ENCODE measurements at regions not wholly inside any gene's neighbourhood (a gene's known extent, or its start where the extent isn't known, plus 50 kb on each side); places are given as distances from the start of the nearest gene placed in this dataset.

- no peak overlapping the region for H3K4me3 ChIP-seq (ENCODE audit: low read length)
- H3K27ac ChIP-seq (ENCODE audit: low read length), result no peak overlapping the region
- no peaks in the 10 kb centered on the region for H3K27me3 ChIP-seq (ENCODE audit: low read length)
- H3K4me1 ChIP-seq (ENCODE audit: low read length), result no peaks in the 10 kb centered on the region
- no peak overlapping the region for H3K9ac ChIP-seq (ENCODE audit: low read length)
- H2AFZ ChIP-seq (ENCODE audit: low read length), result no peak overlapping the region
- H3K9me2 ChIP-seq (replicated peaks; ENCODE audit: insufficient read depth, low read length), result no peaks in the 10 kb centered on the region
- no peak overlapping the region for H3K4me2 ChIP-seq (ENCODE audit: low read depth, low read length, poor library complexity, severe bottlenecking)
- DNase-seq, result no peak
- H3K36me3 ChIP-seq (ENCODE audit: insufficient read depth, low read length), result no peaks in the 10 kb centered on the region
- H3K79me2 ChIP-seq (ENCODE audit: low read length), result no peaks in the 10 kb centered on the region
- no peaks in the 10 kb centered on the region for H4K20me1 ChIP-seq (ENCODE audit: insufficient read depth, low read depth, low read length)
- 0 out of 2 replicates have a peak, but pooled peaks cover 4% of the 10 kb centered on the region for H3K9me3 ChIP-seq (ENCODE audit: low read length)
Measured at GRCh38 chr5:17690473-17690872, 56.2 kb downstream of the TAF11L14 start.

DNA sequence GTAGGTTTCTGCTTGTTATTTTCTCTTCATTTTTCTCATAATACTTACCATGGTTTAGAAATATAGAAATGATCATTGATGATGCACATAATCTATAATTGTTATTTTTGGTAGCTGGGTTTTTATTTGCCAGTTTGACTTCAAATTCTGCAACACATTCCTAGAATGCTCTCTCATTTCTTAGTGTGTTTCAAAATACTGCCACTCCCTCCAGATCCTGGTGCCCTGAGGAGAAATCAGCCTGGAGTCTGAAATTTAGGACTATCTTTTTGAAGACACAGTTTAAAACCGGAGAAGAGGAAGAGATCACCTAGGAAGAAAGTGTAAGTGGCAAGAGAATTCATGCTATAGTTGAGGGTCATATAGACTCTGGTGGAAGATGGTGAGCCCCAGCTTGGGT lies 57.5 kb downstream of the TAF11L14 start:
- Histone ChIP-seq H3K27ac (ENCODE audit: low read length) (no peak overlapping the region), H3K27me3 (ENCODE audit: low read length) (no peaks in the 10 kb centered on the region), H3K9ac (ENCODE audit: low read length) (no peak overlapping the region), H3K4me1 (ENCODE audit: low read length) (no peaks in the 10 kb centered on the region), H3K9me2 (replicated peaks; ENCODE audit: insufficient read depth, low read length) (no peaks in the 10 kb centered on the region), H3K4me3 (ENCODE audit: low read length) (no peak overlapping the region), H3K9me3 (ENCODE audit: low read length) (no peaks in the 10 kb centered on the region), H3K36me3 (ENCODE audit: insufficient read depth, low read length) (no peaks in the 10 kb centered on the region), H2AFZ (ENCODE audit: low read length) (no peak overlapping the region), H3K79me2 (ENCODE audit: low read length) (no peaks in the 10 kb centered on the region), H3K4me2 (ENCODE audit: low read depth, low read length, poor library complexity, severe bottlenecking) (no peak overlapping the region), H4K20me1 (ENCODE audit: insufficient read depth, low read depth, low read length) (no peaks in the 10 kb centered on the region)
- no peak for DNase-seq

DNA sequence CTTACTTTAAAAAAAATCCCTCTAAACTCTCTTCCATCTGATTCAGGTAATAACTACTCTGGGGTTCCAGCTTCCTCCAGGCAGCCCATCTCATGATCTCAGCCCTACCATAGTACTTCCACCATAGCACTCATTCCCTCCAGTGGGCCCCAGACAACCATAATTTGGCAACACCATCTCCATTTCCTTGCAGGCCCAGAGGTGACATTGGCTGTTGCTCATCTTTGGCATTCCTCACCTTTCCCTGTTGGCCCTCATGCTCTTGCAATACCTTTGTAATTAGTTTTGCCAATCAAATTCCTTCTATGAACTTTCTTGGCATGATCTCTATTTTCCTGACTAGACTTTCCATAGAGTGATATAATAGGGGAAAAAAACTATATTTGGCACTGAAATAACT lies 60.1 kb downstream of the TAF11L14 start:
- Histone ChIP-seq H4K20me1 (ENCODE audit: insufficient read depth, low read depth, low read length) (no peaks in the 10 kb centered on the region), H3K9ac (ENCODE audit: low read length) (no peak overlapping the region), H3K4me3 (ENCODE audit: low read length) (no peak overlapping the region), H3K79me2 (ENCODE audit: low read length) (no peaks in the 10 kb centered on the region), H2AFZ (ENCODE audit: low read length) (no peak overlapping the region), H3K9me3 (ENCODE audit: low read length) (no peaks in the 10 kb centered on the region), H3K27me3 (ENCODE audit: low read length) (no peaks in the 10 kb centered on the region), H3K9me2 (replicated peaks; ENCODE audit: insufficient read depth, low read length) (no peaks in the 10 kb centered on the region), H3K36me3 (ENCODE audit: insufficient read depth, low read length) (no peaks in the 10 kb centered on the region), H3K4me1 (ENCODE audit: low read length) (no peaks in the 10 kb centered on the region), H3K4me2 (ENCODE audit: low read depth, low read length, poor library complexity, severe bottlenecking) (no peak overlapping the region), H3K27ac (ENCODE audit: low read length) (no peak overlapping the region)
- DNase-seq, result no peak

GRCh38 chr5:17694914-17695313 lies 60.7 kb downstream of the TAF11L14 start:
- Histone ChIP-seq H3K36me3 (ENCODE audit: insufficient read depth, low read length) (no peaks in the 10 kb centered on the region), H3K4me3 (ENCODE audit: low read length) (no peak overlapping the region), H3K9me3 (ENCODE audit: low read length) (no peaks in the 10 kb centered on the region), H4K20me1 (ENCODE audit: insufficient read depth, low read depth, low read length) (no peaks in the 10 kb centered on the region), H3K27ac (ENCODE audit: low read length) (no peak overlapping the region), H2AFZ (ENCODE audit: low read length) (no peak overlapping the region), H3K79me2 (ENCODE audit: low read length) (no peaks in the 10 kb centered on the region), H3K27me3 (ENCODE audit: low read length) (no peaks in the 10 kb centered on the region), H3K9me2 (replicated peaks; ENCODE audit: insufficient read depth, low read length) (no peaks in the 10 kb centered on the region), H3K9ac (ENCODE audit: low read length) (no peak overlapping the region), H3K4me2 (ENCODE audit: low read depth, low read length, poor library complexity, severe bottlenecking) (no peak overlapping the region), H3K4me1 (ENCODE audit: low read length) (no peaks in the 10 kb centered on the region)
- no peak for DNase-seq

DNA sequence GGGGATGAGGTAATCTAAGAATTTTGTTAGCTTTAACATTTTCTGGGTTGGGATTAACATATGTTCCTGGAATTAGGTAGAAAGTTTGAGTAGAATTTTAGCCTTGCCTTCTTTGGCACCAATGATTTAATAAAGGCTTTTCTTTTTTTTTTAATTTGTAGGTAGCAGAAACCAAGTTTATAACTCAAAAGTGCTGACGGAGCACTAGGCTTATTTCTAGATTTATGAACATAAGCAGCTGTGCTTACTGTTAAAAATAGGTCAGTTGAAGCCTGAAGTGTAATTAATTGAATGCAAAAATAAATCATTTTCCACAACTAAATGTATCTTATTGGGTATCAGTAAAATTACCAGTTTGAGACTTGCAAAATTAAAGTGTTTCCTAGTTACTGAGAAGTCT lies 62.4 kb downstream of the TAF11L14 start:
- H3K9ac ChIP-seq (ENCODE audit: low read length), result no peak overlapping the region
- H3K4me1 ChIP-seq (ENCODE audit: low read length), result no peaks in the 10 kb centered on the region
- H3K27me3 ChIP-seq (ENCODE audit: low read length), result no peaks in the 10 kb centered on the region
- DNase-seq, result no peak
- H3K27ac ChIP-seq (ENCODE audit: low read length), result no peak overlapping the region
- no peak overlapping the region for H3K4me3 ChIP-seq (ENCODE audit: low read length)
- H3K9me2 ChIP-seq (replicated peaks; ENCODE audit: insufficient read depth, low read length), result no peaks in the 10 kb centered on the region
- no peaks in the 10 kb centered on the region for H4K20me1 ChIP-seq (ENCODE audit: insufficient read depth, low read depth, low read length)
- no peak overlapping the region for H3K4me2 ChIP-seq (ENCODE audit: low read depth, low read length, poor library complexity, severe bottlenecking)
- no peaks in the 10 kb centered on the region for H3K36me3 ChIP-seq (ENCODE audit: insufficient read depth, low read length)
- H3K9me3 ChIP-seq (ENCODE audit: low read length), result peaks cover 3% of the 10 kb centered on the region; the same call in 1 of the 2 replicates
- no peak overlapping the region for H2AFZ ChIP-seq (ENCODE audit: low read length)
- H3K79me2 ChIP-seq (ENCODE audit: low read length), result no peaks in the 10 kb centered on the region

- H2AFZ ChIP-seq (ENCODE audit: low read length), result no peak overlapping the region
- no peak overlapping the region for H3K27ac ChIP-seq (ENCODE audit: low read length)
- no peaks in the 10 kb centered on the region for H3K36me3 ChIP-seq (ENCODE audit: insufficient read depth, low read length)
- H4K20me1 ChIP-seq (ENCODE audit: insufficient read depth, low read depth, low read length), result no peaks in the 10 kb centered on the region
- no peak for DNase-seq
- H3K9ac ChIP-seq (ENCODE audit: low read length), result no peak overlapping the region
- peaks cover 3% of the 10 kb centered on the region; the same call in 1 of the 2 replicates for H3K9me3 ChIP-seq (ENCODE audit: low read length)
- H3K4me1 ChIP-seq (ENCODE audit: low read length), result no peaks in the 10 kb centered on the region
- no peaks in the 10 kb centered on the region for H3K9me2 ChIP-seq (replicated peaks; ENCODE audit: insufficient read depth, low read length)
- H3K27me3 ChIP-seq (ENCODE audit: low read length), result no peaks in the 10 kb centered on the region
- no peaks in the 10 kb centered on the region for H3K79me2 ChIP-seq (ENCODE audit: low read length)
- no peak overlapping the region for H3K4me3 ChIP-seq (ENCODE audit: low read length)
- no peak overlapping the region for H3K4me2 ChIP-seq (ENCODE audit: low read depth, low read length, poor library complexity, severe bottlenecking)
Measured at GRCh38 chr5:17697671-17698070, 63.4 kb downstream of the TAF11L14 start.

GRCh38 chr5:17709011-17709710 lies 74.9 kb downstream of the TAF11L14 start:
- H3K9ac ChIP-seq (ENCODE audit: low read length), result no peak overlapping the region
- H4K20me1 ChIP-seq (ENCODE audit: insufficient read depth, low read depth, low read length), result no peaks in the 10 kb centered on the region
- H3K4me1 ChIP-seq (ENCODE audit: low read length), result no peaks in the 10 kb centered on the region
- no peaks in the 10 kb centered on the region for H3K27me3 ChIP-seq (ENCODE audit: low read length)
- H3K9me2 ChIP-seq (replicated peaks; ENCODE audit: insufficient read depth, low read length), result no peaks in the 10 kb centered on the region
- no peak overlapping the region for H2AFZ ChIP-seq (ENCODE audit: low read length)
- no peaks in the 10 kb centered on the region for H3K36me3 ChIP-seq (ENCODE audit: insufficient read depth, low read length)
- DNase-seq, result no peak
- H3K9me3 ChIP-seq (ENCODE audit: low read length), result peaks cover 20% of the 10 kb centered on the region
- H3K27ac ChIP-seq (ENCODE audit: low read length), result no peak overlapping the region
- H3K4me2 ChIP-seq (ENCODE audit: low read depth, low read length, poor library complexity, severe bottlenecking), result no peak overlapping the region
- no peak overlapping the region for H3K4me3 ChIP-seq (ENCODE audit: low read length)
- H3K79me2 ChIP-seq (ENCODE audit: low read length), result no peaks in the 10 kb centered on the region

GRCh38 chr5:17713301-17713700 lies 79.0 kb downstream of the TAF11L14 start:
- Histone ChIP-seq H3K79me2 (ENCODE audit: low read length) (no peaks in the 10 kb centered on the region), H3K4me1 (ENCODE audit: low read length) (no peaks in the 10 kb centered on the region), H2AFZ (ENCODE audit: low read length) (no peak overlapping the region), H3K9me2 (replicated peaks; ENCODE audit: insufficient read depth, low read length) (no peaks in the 10 kb centered on the region), H3K4me2 (ENCODE audit: low read depth, low read length, poor library complexity, severe bottlenecking) (no peak overlapping the region), H3K9me3 (ENCODE audit: low read length) (peaks cover 16% of the 10 kb centered on the region), H3K9ac (ENCODE audit: low read length) (no peak overlapping the region), H4K20me1 (ENCODE audit: insufficient read depth, low read depth, low read length) (no peaks in the 10 kb centered on the region), H3K4me3 (ENCODE audit: low read length) (no peak overlapping the region), H3K27me3 (ENCODE audit: low read length) (no peaks in the 10 kb centered on the region), H3K27ac (ENCODE audit: low read length) (no peak overlapping the region), H3K36me3 (ENCODE audit: insufficient read depth, low read length) (no peaks in the 10 kb centered on the region)
- DNase-seq, result no peak

Data from Karpas-422 (cell line).